AG04449 (cell line): ENCODE measurements at regions not wholly inside any gene's neighbourhood (a gene's known extent, or its start where the extent isn't known, plus 50 kb on each side); places are given as distances from the start of the nearest gene placed in this dataset.

Experiments
- CTCF ChIA-PET: fragments of 350-600 bp; formaldehyde crosslinking; extraction: SDS; loops from one replicate; lab custom pipeline; 2021; ENCODE audit warnings: antibody characterized with exemption; lab: Yijun Ruan, JAX
- POLR2A ChIA-PET: fragments of 400-600, 350-600 bp; formaldehyde crosslinking; extraction: SDS; loops from one replicate; lab custom pipeline; 2020; ENCODE audit warnings: antibody characterized with exemption, inconsistent platforms; lab: Yijun Ruan, JAX
- DNase-seq: peaks from one replicate; pipeline ENCODE4 v3.0.0-alpha.2; 2010; ENCODE audit warnings: low read depth, low spot score
- H3K4me3 ChIP-seq: 2 replicates; pipeline ENCODE4 v1.5.1; 2011; ENCODE audit warnings: low read depth, mild to moderate bottlenecking, control low read depth, low read length
- TF ChIP-seq, protein P1 (sequence below): IDR thresholded peaks from one replicate; pipeline ENCODE4 v1.5.1; 2011; ENCODE audit warnings: mild to moderate bottlenecking, moderate library complexity, low read length, control low read depth, inconsistent platforms; ENCODE audit not compliant: insufficient read depth; ENCODE audit errors: missing control alignments

GRCh38 chr1:5221451-5221850 is 567.0 kb downstream of the AJAP1 start:
- no peak overlapping the region for H3K4me3 ChIP-seq
- POLR2A ChIA-PET, result no interaction called here
- CTCF ChIA-PET, result no interaction called here
- DNase-seq, result no peak
- TF ChIP-seq, protein P1, sequence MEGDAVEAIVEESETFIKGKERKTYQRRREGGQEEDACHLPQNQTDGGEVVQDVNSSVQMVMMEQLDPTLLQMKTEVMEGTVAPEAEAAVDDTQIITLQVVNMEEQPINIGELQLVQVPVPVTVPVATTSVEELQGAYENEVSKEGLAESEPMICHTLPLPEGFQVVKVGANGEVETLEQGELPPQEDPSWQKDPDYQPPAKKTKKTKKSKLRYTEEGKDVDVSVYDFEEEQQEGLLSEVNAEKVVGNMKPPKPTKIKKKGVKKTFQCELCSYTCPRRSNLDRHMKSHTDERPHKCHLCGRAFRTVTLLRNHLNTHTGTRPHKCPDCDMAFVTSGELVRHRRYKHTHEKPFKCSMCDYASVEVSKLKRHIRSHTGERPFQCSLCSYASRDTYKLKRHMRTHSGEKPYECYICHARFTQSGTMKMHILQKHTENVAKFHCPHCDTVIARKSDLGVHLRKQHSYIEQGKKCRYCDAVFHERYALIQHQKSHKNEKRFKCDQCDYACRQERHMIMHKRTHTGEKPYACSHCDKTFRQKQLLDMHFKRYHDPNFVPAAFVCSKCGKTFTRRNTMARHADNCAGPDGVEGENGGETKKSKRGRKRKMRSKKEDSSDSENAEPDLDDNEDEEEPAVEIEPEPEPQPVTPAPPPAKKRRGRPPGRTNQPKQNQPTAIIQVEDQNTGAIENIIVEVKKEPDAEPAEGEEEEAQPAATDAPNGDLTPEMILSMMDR, result no peak

GRCh38 chr1:5220821-5221220 is 566.4 kb downstream of the AJAP1 start:
- ChIA-PET CTCF (no interaction called here), POLR2A (no interaction called here)

GRCh38 chr1:5220421-5220820 is 566.0 kb downstream of the AJAP1 start:
- ChIA-PET CTCF (no interaction called here), POLR2A (no interaction called here)
- no peak for DNase-seq
- no peak overlapping the region for H3K4me3 ChIP-seq
- TF ChIP-seq, protein P1, result no peak

More at GRCh38 chr1:5220821-5221220, 566.4 kb downstream of the AJAP1 start:
- H3K4me3 ChIP-seq, result no peak overlapping the region
- TF ChIP-seq, protein P1, result no peak
- no peak for DNase-seq

GRCh38 chr1:5200006-5200405 is 545.6 kb downstream of the AJAP1 start:
- TF ChIP-seq, protein P1, result no peak
- ChIA-PET POLR2A (no interaction called here), CTCF (no interaction called here)
- no peak for DNase-seq
- no peak overlapping the region for H3K4me3 ChIP-seq

DNA sequence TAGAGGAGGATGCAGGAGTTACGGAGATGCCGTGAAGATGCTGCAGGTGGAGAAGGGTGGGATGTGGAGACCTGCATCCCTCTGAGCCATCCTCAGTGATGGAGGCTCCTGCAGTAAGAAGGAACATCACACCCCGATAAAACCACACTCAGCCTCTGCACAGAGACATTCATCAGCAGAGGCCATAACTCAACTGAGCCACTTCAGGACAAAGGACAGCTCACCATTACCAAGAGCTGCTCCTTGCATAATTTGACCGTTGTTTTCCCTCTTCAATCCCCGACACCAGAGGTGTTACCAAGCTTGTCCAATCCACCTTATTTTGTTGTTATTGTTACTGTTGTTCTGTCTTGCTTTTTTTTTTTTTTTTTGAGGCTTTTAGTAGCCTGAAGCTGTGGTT is 543.9 kb downstream of the AJAP1 start:
- no peak overlapping the region for H3K4me3 ChIP-seq

DNA sequence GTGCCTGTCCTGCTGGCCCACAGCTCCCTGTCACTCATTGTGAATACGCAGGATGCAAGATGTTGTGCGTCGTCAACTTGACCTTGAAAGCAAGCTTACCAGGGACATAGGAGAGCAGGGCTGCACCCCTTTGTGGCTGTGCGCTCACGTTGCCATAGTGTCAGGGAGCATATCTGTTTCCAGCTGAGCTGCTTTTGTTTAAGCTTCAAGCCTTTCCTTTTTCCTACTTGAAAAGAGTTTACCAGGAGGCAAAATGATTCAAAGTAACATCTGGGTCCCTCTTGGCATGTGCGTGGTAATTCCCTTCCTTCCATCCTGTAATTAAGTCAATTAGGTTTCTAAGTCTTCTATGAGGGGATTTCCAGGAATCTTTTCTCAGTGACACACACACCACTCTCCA is 537.1 kb downstream of the AJAP1 start:
- ChIA-PET POLR2A (no interaction called here), CTCF (no interaction called here)
- no peak overlapping the region for H3K4me3 ChIP-seq
- TF ChIP-seq, protein P1, result no peak
- DNase-seq, result no peak

More for the DNA sequence above, 543.9 kb downstream of the AJAP1 start:
- TF ChIP-seq, protein P1, result no peak
- POLR2A ChIA-PET, result no interaction called here
- CTCF ChIA-PET, result no interaction called here
- no peak for DNase-seq

DNA sequence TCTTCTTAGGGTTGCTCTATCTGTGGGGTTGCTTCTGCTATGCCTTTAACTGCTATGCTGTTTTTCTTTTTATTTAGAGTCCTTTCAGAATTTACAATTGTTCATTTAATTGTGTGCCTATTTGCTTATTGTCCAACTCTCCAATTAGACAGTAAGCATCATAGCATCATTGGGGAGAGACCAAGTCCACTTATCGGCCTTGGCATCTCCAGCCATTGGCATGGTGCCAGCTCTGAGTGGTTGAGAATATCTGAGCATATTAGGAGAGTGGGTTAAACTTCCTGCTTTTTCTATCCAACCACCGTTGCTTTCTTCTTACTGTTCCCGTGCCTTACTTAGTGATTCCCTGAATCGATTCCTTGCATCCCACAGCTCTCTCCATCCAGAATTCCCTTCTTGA is 535.0 kb downstream of the AJAP1 start:
- no peak overlapping the region for H3K4me3 ChIP-seq
- TF ChIP-seq, protein P1, result no peak
- ChIA-PET CTCF (no interaction called here), POLR2A (no interaction called here)
- DNase-seq, result no peak
